ENCODE measurements at regions not wholly inside any gene's neighbourhood (a gene's known extent, or its start where the extent isn't known, plus 50 kb on each side); places are given as distances from the start of the nearest gene placed in this dataset.

- BruUV-seq (replicated peaks) = no TSS peak
- H3K9ac ChIP-seq (ENCODE audit: low read length) = no peak overlapping the region
- no peak overlapping the region for H2AFZ ChIP-seq (ENCODE audit: low read depth, low read length, poor library complexity, severe bottlenecking)
- no peaks in the 10 kb centered on the region for H3K9me3 ChIP-seq (ENCODE audit: control insufficient read depth in 1 of 2, insufficient read depth in 1 of 2, low read depth in 1 of 2, low read length in 2 of 2)
- CTCF ChIA-PET = no interaction called here
- H3K79me2 ChIP-seq (ENCODE audit: insufficient read depth, low read length) = no peaks in the 10 kb centered on the region
- H3K4me3 ChIP-seq (replicated peaks in 1 of 2; ENCODE audit: low read depth in 1 of 2, low read length in 2 of 2) = no peak overlapping the region
- peaks cover 0 to 7% of the 10 kb centered on the region in 2 experiments; a peak in 1 of 4 replicates for H3K4me1 ChIP-seq (ENCODE audit: control insufficient read depth in 1 of 2, insufficient read depth in 2 of 2, low read length in 2 of 2)
- DNase-seq (ENCODE audit: low read depth, low spot score) = no peak
- RAD21 ChIA-PET (ENCODE audit: low non-redundant PET in 1 of 2, low total read pairs in 2 of 2, uncharacterized antibody in 2 of 2, unreplicated experiment in 2 of 2) = no interaction called here
- ATAC-seq = no peak
- POLR2A ChIA-PET = no interaction called here
- H3K27ac ChIP-seq (ENCODE audit: low read depth, low read length) = no peak overlapping the region
- no peaks in the 10 kb centered on the region for H4K20me1 ChIP-seq (ENCODE audit: insufficient read depth)
- TF ChIP-seq POLR2A (IDR thresholded peaks at IDR 0.05; ENCODE audit: borderline replicate concordance, extremely low read depth, insufficient read depth, insufficient read length) (no peak), ATF3 (IDR thresholded peaks at IDR 0.05) (no peak), MAX (IDR thresholded peaks at IDR 0.05) (no peak), REST (IDR thresholded peaks at IDR 0.05; ENCODE audit: low read depth) (no peak), CTCF (IDR thresholded peaks at IDR 0.05 in 2 of 3, conservative IDR thresholded peaks at IDR 0.05 in 1 of 3; ENCODE audit: borderline replicate concordance in 1 of 3, insufficient read depth in 1 of 3, low read depth in 2 of 3, low read length in 2 of 3) (no peak), CEBPB (IDR thresholded peaks at IDR 0.05; ENCODE audit: low read depth) (no peak), ZBTB33 (IDR thresholded peaks at IDR 0.05; ENCODE audit: extremely low read depth, insufficient replicate concordance, low read length) (no peak), CBX3 (IDR thresholded peaks at IDR 0.05; ENCODE audit: low read depth) (no peak), JUND (IDR thresholded peaks at IDR 0.05) (no peak), TCF7L2 (IDR thresholded peaks at IDR 0.05; ENCODE audit: borderline replicate concordance, extremely low read depth, insufficient read depth, insufficient read length) (no peak), SRF (IDR thresholded peaks at IDR 0.05; ENCODE audit: low read depth) (no peak)
- no peaks in the 10 kb centered on the region for H3K27me3 ChIP-seq (ENCODE audit: insufficient read depth, low read length)
- no peaks in the 10 kb centered on the region for H3K36me3 ChIP-seq (ENCODE audit: control insufficient read depth in 1 of 2, insufficient read depth in 2 of 2, low read length in 2 of 2)
- no peaks in the 10 kb centered on the region for H3K9me2 ChIP-seq (ENCODE audit: insufficient read depth)
- intact Hi-C loops (cut with micrococcal nuclease) = no loop called here
- no peak overlapping the region for H3K4me2 ChIP-seq (ENCODE audit: low read length)
Measured at GRCh38 chr2:152813351-152813750, 94.9 kb downstream of the ARL6IP6 start.

Measured in HCT116 (cell line).